ENCODE measurements at regions not wholly inside any gene's neighbourhood (a gene's known extent, or its start where the extent isn't known, plus 50 kb on each side); places are given as distances from the start of the nearest gene placed in this dataset.
A peak's percentile ranks its signal among the peaks of the same experiment; 100 is the strongest.

DNA sequence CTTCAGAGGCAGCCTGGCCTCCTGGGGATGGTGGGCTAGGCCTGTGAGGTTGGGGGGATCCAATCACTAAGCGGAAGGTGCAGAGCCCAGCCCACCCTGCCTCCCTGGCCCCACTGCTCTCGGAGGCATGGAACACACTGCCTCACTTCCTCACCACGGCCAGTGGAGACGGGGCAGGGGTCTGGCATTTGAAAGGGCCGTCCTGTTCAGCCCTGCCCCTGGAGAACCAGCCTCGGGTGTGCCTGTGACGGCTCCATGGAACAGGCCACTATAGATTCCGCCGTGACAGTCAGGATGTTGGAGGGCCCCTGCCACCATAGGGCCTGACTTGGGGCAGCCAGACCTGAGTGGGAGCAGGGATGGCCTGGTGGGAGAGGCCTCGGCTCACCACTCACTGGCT, 110.2 kb downstream of the DACT2 start (continued):
- TF ChIP-seq, protein P1, sequence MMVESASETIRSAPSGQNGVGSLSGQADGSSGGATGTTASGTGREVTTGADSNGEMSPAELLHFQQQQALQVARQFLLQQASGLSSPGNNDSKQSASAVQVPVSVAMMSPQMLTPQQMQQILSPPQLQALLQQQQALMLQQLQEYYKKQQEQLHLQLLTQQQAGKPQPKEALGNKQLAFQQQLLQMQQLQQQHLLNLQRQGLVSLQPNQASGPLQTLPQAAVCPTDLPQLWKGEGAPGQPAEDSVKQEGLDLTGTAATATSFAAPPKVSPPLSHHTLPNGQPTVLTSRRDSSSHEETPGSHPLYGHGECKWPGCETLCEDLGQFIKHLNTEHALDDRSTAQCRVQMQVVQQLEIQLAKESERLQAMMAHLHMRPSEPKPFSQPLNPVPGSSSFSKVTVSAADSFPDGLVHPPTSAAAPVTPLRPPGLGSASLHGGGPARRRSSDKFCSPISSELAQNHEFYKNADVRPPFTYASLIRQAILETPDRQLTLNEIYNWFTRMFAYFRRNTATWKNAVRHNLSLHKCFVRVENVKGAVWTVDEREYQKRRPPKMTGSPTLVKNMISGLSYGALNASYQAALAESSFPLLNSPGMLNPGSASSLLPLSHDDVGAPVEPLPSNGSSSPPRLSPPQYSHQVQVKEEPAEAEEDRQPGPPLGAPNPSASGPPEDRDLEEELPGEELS (CRISPR knock-in tag; IDR thresholded peaks at IDR 0.05) = no peak
- TF ChIP-seq ZNF423 (CRISPR knock-in tag; IDR thresholded peaks at IDR 0.05) (no peak), SOX15 (CRISPR knock-in tag; IDR thresholded peaks at IDR 0.05) (no peak), TEAD1 (CRISPR knock-in tag; IDR thresholded peaks at IDR 0.05) (no peak), ZNF512 (CRISPR knock-in tag; IDR thresholded peaks at IDR 0.05; ENCODE audit: borderline replicate concordance) (no peak), MAX (CRISPR knock-in tag; IDR thresholded peaks at IDR 0.05) (no peak), CTCF (IDR thresholded peaks at IDR 0.05) (no peak), ELF4 (CRISPR knock-in tag; IDR thresholded peaks at IDR 0.05; ENCODE audit: low read depth) (no peak), PRRX2 (CRISPR knock-in tag; IDR thresholded peaks at IDR 0.05) (no peak), NR3C1 (CRISPR knock-in tag; conservative IDR thresholded peaks at IDR 0.05; ENCODE audit: low read depth) (no peak), NFATC4 (CRISPR knock-in tag; IDR thresholded peaks at IDR 0.05) (no peak), ZSCAN18 (CRISPR knock-in tag; IDR thresholded peaks at IDR 0.05) (no peak)
- TF ChIP-seq, protein P2, sequence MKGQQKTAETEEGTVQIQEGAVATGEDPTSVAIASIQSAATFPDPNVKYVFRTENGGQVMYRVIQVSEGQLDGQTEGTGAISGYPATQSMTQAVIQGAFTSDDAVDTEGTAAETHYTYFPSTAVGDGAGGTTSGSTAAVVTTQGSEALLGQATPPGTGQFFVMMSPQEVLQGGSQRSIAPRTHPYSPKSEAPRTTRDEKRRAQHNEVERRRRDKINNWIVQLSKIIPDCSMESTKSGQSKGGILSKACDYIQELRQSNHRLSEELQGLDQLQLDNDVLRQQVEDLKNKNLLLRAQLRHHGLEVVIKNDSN (CRISPR knock-in tag; IDR thresholded peaks at IDR 0.05) = no peak
- TF ChIP-seq, protein P3, sequence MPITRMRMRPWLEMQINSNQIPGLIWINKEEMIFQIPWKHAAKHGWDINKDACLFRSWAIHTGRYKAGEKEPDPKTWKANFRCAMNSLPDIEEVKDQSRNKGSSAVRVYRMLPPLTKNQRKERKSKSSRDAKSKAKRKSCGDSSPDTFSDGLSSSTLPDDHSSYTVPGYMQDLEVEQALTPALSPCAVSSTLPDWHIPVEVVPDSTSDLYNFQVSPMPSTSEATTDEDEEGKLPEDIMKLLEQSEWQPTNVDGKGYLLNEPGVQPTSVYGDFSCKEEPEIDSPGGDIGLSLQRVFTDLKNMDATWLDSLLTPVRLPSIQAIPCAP (CRISPR knock-in tag; IDR thresholded peaks at IDR 0.05) = no peak

- Mint-ChIP-seq H3K36me3 (peaks cover 10% of the 10 kb centered on the region; the same call in 1 of the 2 replicates), H3K27ac (no peak overlapping the region), H3K4me1 (peaks cover 34% of the 10 kb centered on the region), H3K9me3 (peaks cover 17% of the 10 kb centered on the region), H3K4me3 (peak overlapping the region; percentile 56), H3K27me3 (ENCODE audit: low read depth) (peaks cover 36% of the 10 kb centered on the region)
- POLR2A ChIA-PET = no interaction called here
- peak; percentile 97 for ATAC-seq
- CTCF ChIA-PET = no interaction called here
- DNase-seq (ENCODE audit: low spot score) = peak; percentile 79
- TF ChIP-seq, protein P4, sequence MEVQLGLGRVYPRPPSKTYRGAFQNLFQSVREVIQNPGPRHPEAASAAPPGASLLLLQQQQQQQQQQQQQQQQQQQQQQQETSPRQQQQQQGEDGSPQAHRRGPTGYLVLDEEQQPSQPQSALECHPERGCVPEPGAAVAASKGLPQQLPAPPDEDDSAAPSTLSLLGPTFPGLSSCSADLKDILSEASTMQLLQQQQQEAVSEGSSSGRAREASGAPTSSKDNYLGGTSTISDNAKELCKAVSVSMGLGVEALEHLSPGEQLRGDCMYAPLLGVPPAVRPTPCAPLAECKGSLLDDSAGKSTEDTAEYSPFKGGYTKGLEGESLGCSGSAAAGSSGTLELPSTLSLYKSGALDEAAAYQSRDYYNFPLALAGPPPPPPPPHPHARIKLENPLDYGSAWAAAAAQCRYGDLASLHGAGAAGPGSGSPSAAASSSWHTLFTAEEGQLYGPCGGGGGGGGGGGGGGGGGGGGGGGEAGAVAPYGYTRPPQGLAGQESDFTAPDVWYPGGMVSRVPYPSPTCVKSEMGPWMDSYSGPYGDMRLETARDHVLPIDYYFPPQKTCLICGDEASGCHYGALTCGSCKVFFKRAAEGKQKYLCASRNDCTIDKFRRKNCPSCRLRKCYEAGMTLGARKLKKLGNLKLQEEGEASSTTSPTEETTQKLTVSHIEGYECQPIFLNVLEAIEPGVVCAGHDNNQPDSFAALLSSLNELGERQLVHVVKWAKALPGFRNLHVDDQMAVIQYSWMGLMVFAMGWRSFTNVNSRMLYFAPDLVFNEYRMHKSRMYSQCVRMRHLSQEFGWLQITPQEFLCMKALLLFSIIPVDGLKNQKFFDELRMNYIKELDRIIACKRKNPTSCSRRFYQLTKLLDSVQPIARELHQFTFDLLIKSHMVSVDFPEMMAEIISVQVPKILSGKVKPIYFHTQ (CRISPR knock-in tag; IDR thresholded peaks at IDR 0.05) = no peak
- TF ChIP-seq, protein P5, sequence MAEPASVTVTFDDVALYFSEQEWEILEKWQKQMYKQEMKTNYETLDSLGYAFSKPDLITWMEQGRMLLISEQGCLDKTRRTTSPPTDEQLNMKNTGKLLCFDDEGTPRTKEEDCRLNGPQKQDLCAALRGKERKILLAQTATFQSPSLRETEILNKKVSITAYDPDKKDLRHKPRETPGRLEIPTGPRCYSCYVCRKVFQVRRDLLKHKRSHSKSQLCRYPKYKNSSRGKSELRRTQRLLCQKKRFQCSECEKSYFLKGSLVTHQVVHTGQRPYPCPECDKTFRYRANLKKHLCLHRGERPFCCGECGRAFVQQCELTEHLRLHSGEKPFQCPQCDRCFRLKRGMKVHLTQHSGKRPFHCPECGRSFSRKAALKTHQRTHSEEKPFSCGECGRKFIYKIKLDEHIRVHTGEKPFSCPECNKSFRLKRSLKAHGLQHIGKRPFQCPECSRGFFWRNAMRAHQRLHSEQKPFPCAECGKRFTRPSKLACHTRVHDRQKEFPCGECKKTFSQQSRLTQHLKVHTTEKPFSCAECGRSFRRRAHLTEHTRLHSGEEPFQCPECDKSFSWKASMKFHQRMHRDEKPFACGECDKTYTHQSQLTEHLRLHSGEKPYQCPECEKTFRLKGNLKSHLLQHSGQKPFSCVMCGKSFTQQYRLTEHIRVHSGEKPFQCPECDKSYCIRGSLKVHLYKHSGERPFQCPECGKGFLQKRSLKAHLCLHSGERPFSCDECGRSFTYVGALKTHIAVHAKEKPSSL (CRISPR knock-in tag; conservative IDR thresholded peaks at IDR 0.05) = no peak
- TF ChIP-seq PRRX2 (CRISPR knock-in tag; IDR thresholded peaks at IDR 0.05) = no peak
- no peak for TF ChIP-seq ZNF317 (CRISPR knock-in tag; IDR thresholded peaks at IDR 0.05; ENCODE audit: borderline replicate concordance, low read depth)
- no peak for TF ChIP-seq JUN (CRISPR knock-in tag; IDR thresholded peaks at IDR 0.05)
Measured at GRCh38 chr6:168208854-168209253, 110.7 kb downstream of the DACT2 start.
